Calu3 (cell line): ENCODE measurements at regions not wholly inside any gene's neighbourhood (a gene's known extent, or its start where the extent isn't known, plus 50 kb on each side); places are given as distances from the start of the nearest gene placed in this dataset.

Source experiments
- BruUV-seq: library from RNA; stranded (reverse); fragments of 400-500 nt; replicated peaks from 2 replicates; lab custom pipeline; 2021; lab: Mats Ljungman, UMichigan
- CTCF ChIA-PET: fragments of 300-600 bp; sonication (Branson Sonifier 250); formaldehyde crosslinking; loops from one replicate; lab custom pipeline; 2022; ENCODE audit warnings: antibody characterized with exemption; lab: Charles Lee
- DNase-seq: peaks from one replicate; pipeline ENCODE4 v3.0.0; 2022
- H3K27ac Mint-ChIP-seq: one replicate; pipeline ENCODE4 v1.8.0; 2022; ENCODE audit warnings: mixed read lengths; ENCODE audit not compliant: unreplicated experiment
- H3K27me3 Mint-ChIP-seq: one replicate; pipeline ENCODE4 v1.8.0; 2022; ENCODE audit warnings: mixed read lengths; ENCODE audit not compliant: unreplicated experiment
- H3K36me3 Mint-ChIP-seq: one replicate; pipeline ENCODE4 v1.8.0; 2022; ENCODE audit warnings: mild to moderate bottlenecking, moderate library complexity, mixed read lengths; ENCODE audit not compliant: insufficient read depth, unreplicated experiment
- H3K4me1 Mint-ChIP-seq: one replicate; pipeline ENCODE4 v1.8.0; 2022; ENCODE audit warnings: mild to moderate bottlenecking, low read depth, mixed read lengths; ENCODE audit not compliant: unreplicated experiment
- H3K4me3 Mint-ChIP-seq: one replicate; pipeline ENCODE4 v1.8.0; 2022; ENCODE audit warnings: mild to moderate bottlenecking, low read depth, moderate library complexity, mixed read lengths; ENCODE audit not compliant: unreplicated experiment
- H3K9me3 Mint-ChIP-seq: one replicate; pipeline ENCODE4 v1.8.0; 2022; ENCODE audit warnings: low read depth, mixed read lengths; ENCODE audit not compliant: unreplicated experiment
- intact Hi-C: fragments of 100-400 bp; cut with micrococcal nuclease; formaldehyde crosslinking; loops from one replicate; pipeline ENCODE4 v1.10.0; 2022; ENCODE audit not compliant: unreplicated experiment
- TF ChIP-seq, protein P1 (sequence below): fragments of 200-600 bp; IDR thresholded peaks from one replicate; pipeline ENCODE4 v1.8.0; 2022; ENCODE audit warnings: antibody characterized with exemption; ENCODE audit not compliant: unreplicated experiment

DNA sequence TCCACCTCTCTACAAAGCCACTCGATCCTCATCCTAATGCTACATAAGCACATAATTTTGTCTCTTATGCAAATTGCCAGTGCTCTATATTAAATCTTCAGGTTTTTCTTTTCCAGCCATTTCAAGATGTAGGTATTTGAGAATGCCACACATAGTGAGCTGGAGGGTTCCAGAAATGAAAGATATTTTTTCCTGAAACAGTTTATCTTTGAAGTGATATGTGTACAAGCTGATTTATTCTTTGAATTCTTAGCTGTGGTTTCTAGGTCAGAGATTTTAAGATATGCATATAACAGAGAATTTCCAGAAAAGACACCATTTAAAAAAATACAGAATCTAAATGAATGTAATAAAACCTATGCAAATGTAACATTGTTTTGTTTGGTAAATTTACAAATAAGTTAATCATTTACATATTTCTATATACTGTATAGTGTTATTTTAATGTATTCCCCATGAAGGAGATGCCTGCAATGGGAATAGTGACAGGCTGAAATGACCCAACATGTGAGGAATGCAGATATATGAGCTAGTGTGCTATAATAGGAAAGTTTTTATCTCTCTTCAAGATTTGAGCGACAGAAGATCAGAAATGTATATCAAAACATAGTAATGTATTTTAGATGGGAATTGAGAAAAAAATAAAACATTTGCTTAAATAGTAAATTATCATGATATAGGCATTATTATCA, 570.2 kb downstream of the SLITRK1 start:
- Mint-ChIP-seq H3K27ac (no peak overlapping the region), H3K36me3 (no peaks in the 10 kb centered on the region), H3K27me3 (no peaks in the 10 kb centered on the region), H3K4me1 (no peaks in the 10 kb centered on the region), H3K9me3 (no peaks in the 10 kb centered on the region), H3K4me3 (no peak overlapping the region)
- DNase-seq, result no peak
- CTCF ChIA-PET, result no interaction called here
- TF ChIP-seq, protein P1, sequence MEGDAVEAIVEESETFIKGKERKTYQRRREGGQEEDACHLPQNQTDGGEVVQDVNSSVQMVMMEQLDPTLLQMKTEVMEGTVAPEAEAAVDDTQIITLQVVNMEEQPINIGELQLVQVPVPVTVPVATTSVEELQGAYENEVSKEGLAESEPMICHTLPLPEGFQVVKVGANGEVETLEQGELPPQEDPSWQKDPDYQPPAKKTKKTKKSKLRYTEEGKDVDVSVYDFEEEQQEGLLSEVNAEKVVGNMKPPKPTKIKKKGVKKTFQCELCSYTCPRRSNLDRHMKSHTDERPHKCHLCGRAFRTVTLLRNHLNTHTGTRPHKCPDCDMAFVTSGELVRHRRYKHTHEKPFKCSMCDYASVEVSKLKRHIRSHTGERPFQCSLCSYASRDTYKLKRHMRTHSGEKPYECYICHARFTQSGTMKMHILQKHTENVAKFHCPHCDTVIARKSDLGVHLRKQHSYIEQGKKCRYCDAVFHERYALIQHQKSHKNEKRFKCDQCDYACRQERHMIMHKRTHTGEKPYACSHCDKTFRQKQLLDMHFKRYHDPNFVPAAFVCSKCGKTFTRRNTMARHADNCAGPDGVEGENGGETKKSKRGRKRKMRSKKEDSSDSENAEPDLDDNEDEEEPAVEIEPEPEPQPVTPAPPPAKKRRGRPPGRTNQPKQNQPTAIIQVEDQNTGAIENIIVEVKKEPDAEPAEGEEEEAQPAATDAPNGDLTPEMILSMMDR, result no peak
- intact Hi-C loops, result no loop called here
- no TSS peak for BruUV-seq

DNA sequence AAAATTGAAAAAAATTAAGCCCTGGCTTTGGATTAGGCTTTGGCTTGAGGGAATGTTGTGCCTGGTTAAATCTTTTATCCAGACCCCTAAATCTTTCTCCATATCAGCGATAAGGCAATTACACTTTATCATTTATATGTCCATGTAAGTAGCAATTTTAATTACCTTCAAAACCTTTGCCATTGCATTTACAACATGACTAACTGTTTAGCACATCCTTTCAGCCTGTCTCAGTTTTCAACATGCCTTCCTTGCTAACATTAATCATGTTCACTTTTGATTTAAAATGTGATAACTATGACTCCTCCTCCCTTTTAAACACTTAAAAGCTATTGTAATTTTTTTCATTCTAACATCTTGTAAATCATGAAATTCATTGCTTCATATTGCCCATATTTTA, 583.7 kb downstream of the SLITRK1 start:
- H3K27me3 Mint-ChIP-seq, result no peaks in the 10 kb centered on the region
- TF ChIP-seq, protein P1, result no peak
- H3K4me3 Mint-ChIP-seq, result no peak overlapping the region
- H3K27ac Mint-ChIP-seq, result no peak overlapping the region
- H3K9me3 Mint-ChIP-seq, result no peaks in the 10 kb centered on the region
- no peak for DNase-seq
- CTCF ChIA-PET, result no interaction called here
- no TSS peak for BruUV-seq
- no peaks in the 10 kb centered on the region for H3K4me1 Mint-ChIP-seq
- intact Hi-C loops, result no loop called here
- no peaks in the 10 kb centered on the region for H3K36me3 Mint-ChIP-seq

DNA sequence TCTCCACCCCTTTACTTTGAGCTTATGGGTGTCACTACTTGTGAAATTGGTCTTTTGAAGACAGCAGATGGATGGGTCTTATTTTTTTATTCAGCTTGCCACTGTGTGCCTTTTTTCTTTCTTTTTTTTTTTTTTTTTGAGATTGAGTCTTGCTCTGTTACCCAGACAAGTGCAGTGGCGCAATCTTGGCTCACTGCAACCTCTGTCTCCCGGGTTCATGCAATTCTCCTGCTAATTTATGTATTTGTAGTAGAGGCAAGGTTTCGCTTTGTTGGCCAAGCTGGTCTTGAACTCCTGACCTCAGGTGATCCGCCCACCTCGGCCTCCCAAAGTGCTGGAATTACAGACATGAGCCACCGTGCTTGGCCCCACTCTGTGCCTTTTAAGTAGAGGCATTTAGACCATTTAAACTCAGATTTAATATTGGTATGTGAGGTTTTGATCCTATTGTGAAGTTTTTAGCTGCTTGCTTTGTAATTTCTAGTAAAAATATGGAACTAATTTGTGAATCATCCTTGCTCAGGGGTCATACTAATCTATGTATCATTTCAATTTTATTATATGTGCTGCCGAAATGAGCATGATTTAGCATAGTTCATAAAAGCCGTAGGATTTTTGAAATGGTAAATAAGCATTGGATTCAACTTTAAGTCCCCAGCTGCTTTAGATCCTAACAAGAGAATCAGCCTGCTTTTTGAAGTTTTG, 584.5 kb downstream of the SLITRK1 start:
- Mint-ChIP-seq H3K27ac (no peak overlapping the region), H3K4me3 (no peak overlapping the region), H3K4me1 (no peaks in the 10 kb centered on the region), H3K27me3 (no peaks in the 10 kb centered on the region), H3K9me3 (no peaks in the 10 kb centered on the region), H3K36me3 (no peaks in the 10 kb centered on the region)
- TF ChIP-seq, protein P1, result no peak
- BruUV-seq, result no TSS peak
- CTCF ChIA-PET, result no interaction called here
- DNase-seq, result no peak
- intact Hi-C loops, result no loop called here

DNA sequence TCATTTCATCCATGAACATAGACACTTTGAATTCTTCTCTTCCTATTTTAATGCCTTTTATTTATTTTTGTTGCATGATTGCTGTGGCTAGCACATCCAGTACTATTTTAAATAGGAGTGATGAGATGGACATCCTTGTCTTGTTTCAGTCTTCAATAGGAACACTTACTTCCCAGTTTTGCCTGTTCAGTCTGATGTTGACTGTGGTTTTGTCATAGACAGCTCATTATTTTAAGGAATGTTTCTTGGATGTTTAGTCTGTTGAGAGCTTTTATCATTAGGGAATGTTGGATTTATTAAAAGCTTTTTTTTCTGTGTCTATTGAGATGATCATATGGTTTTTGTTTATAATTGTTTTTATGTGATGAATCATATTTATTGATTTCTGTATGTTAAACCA, 586.6 kb downstream of the SLITRK1 start:
- Mint-ChIP-seq H3K4me3 (no peak overlapping the region), H3K27me3 (no peaks in the 10 kb centered on the region), H3K36me3 (no peaks in the 10 kb centered on the region), H3K9me3 (no peaks in the 10 kb centered on the region), H3K4me1 (no peaks in the 10 kb centered on the region), H3K27ac (no peak overlapping the region)
- DNase-seq, result no peak
- BruUV-seq, result no TSS peak
- TF ChIP-seq, protein P1, result no peak
- CTCF ChIA-PET, result no interaction called here
- intact Hi-C loops, result no loop called here
